PC-9 (cell line): ENCODE measurements at regions not wholly inside any gene's neighbourhood (a gene's known extent, or its start where the extent isn't known, plus 50 kb on each side); places are given as distances from the start of the nearest gene placed in this dataset.

Source experiments
- BruUV-seq: library from RNA; stranded (reverse); fragments of 400-500 nt; replicated peaks from 2 replicates; lab custom pipeline; 2021; lab: Mats Ljungman, UMichigan
- CTCF ChIA-PET: fragments of 300-600 bp; sonication (Branson Sonifier 250); formaldehyde crosslinking; loops from one replicate; lab custom pipeline; 2022; ENCODE audit warnings: antibody characterized with exemption; lab: Charles Lee
- POLR2A ChIA-PET: fragments of 300-600 bp; sonication (Branson Sonifier 250); formaldehyde crosslinking; loops from one replicate; lab custom pipeline; 2022; ENCODE audit warnings: antibody characterized with exemption; ENCODE audit not compliant: unreplicated experiment; lab: Charles Lee
- DNase-seq, 2 experiments: peaks; one replicate each; pipeline versions ENCODE4 v3.0.0 to v3.0.0-alpha.2; 2015 to 2022; ENCODE audit warnings: mixed read lengths in 1 of 2
- H2AFZ ChIP-seq: fragments of 200-600 bp; sonication (generic); 2 replicates; pipeline ENCODE4 v1.8.1; 2017; ENCODE audit warnings: antibody characterized with exemption
- H3F3A ChIP-seq: fragments of 200-600 bp; sonication (generic); 2 replicates; pipeline ENCODE4 v1.8.1; 2017; ENCODE audit warnings: antibody characterized with exemption, mild to moderate bottlenecking, low read depth; ENCODE audit not compliant: insufficient read depth
- H3K27ac ChIP-seq: fragments of 200-600 bp; sonication (generic); 2 replicates; pipeline ENCODE4 v1.6.1; 2016; ENCODE audit warnings: mixed run types
- H3K27me3 ChIP-seq: fragments of 200-600 bp; sonication (generic); 2 replicates; pipeline ENCODE4 v1.6.1; 2016; ENCODE audit warnings: low read depth, mixed run types; ENCODE audit not compliant: insufficient read depth
- H3K36me3 ChIP-seq: fragments of 200-600 bp; sonication (generic); 2 replicates; pipeline ENCODE4 v1.6.1; 2016; ENCODE audit warnings: low read depth, mixed run types
- H3K4me1 ChIP-seq: fragments of 200-600 bp; sonication (generic); replicated peaks from 2 replicates; pipeline ENCODE4 v1.6.1; 2016; ENCODE audit warnings: mixed run types; ENCODE audit not compliant: insufficient read depth
- H3K4me2 ChIP-seq: fragments of 200-600 bp; sonication (generic); 2 replicates; pipeline ENCODE4 v1.6.1; 2017; ENCODE audit warnings: mixed run types
- H3K4me3 ChIP-seq: fragments of 200-600 bp; sonication (generic); 2 replicates; pipeline ENCODE4 v1.6.1; 2016; ENCODE audit warnings: mixed run types
- H3K79me2 ChIP-seq: fragments of 200-600 bp; sonication (generic); 2 replicates; pipeline ENCODE4 v1.6.1; 2017; ENCODE audit warnings: low read depth, mixed run types
- H3K9me2 ChIP-seq: fragments of 200-600 bp; sonication (generic); 2 replicates; pipeline ENCODE4 v1.8.1; 2017; ENCODE audit warnings: mild to moderate bottlenecking; ENCODE audit not compliant: insufficient read depth
- H3K9me3 ChIP-seq: fragments of 200-600 bp; sonication (generic); 2 replicates; pipeline ENCODE4 v1.8.1; 2016; ENCODE audit warnings: low read depth; ENCODE audit not compliant: insufficient read depth
- H4K20me1 ChIP-seq: fragments of 200-600 bp; sonication (generic); 2 replicates; pipeline ENCODE4 v1.8.1; 2017; ENCODE audit not compliant: insufficient read depth
- EZH2 ChIP-seq: fragments of 200-600 bp; sonication (generic); IDR thresholded peaks from 2 replicates; pipeline ENCODE4 v1.8.0; 2017; ENCODE audit warnings: antibody characterized with exemption, low read depth
- intact Hi-C: fragments of 100-400 bp; cut with micrococcal nuclease; formaldehyde crosslinking; loops from one replicate; pipeline ENCODE4 v1.10.0; 2022; ENCODE audit not compliant: unreplicated experiment
- TF ChIP-seq, protein P1 (sequence below): fragments of 200-600 bp; sonication (generic); conservative IDR thresholded peaks from 2 replicates; pipeline ENCODE4 v1.6.1; 2017; ENCODE audit warnings: mixed run types, antibody characterized with exemption, mild to moderate bottlenecking, moderate library complexity

DNA sequence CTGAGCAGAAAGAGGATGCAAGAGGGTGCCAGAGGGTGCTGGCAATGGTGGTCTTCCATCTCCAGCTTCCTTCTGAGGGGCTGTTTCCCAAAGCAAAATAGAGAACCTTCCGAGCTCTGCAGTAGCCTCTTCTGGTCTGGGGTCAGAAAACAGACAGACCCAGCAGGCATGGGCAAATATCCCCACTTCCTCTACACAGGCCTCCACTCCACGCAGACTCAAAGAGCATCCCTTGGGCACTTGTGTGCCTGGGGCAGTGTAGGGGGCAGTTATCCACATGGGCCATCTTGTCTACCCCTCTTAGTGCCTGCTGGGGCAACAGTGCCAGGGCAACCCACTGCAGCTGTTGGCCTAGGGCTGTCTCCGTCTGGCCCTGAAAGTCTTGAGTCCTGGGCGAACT is 231.9 kb downstream of the TTC8 start:
- Histone ChIP-seq H4K20me1 (no peaks in the 10 kb centered on the region), H3K79me2 (no peaks in the 10 kb centered on the region), H3K4me2 (no peak overlapping the region), H2AFZ (no peak overlapping the region), H3K9me2 (no peaks in the 10 kb centered on the region), H3K4me3 (no peak overlapping the region), H3K27me3 (no peaks in the 10 kb centered on the region), H3F3A (no peaks in the 10 kb centered on the region), H3K27ac (no peak overlapping the region), H3K36me3 (no peaks in the 10 kb centered on the region), H3K4me1 (no peaks in the 10 kb centered on the region), H3K9me3 (no peaks in the 10 kb centered on the region)
- no TSS peak for BruUV-seq
- no peak for TF ChIP-seq EZH2
- TF ChIP-seq, protein P1, sequence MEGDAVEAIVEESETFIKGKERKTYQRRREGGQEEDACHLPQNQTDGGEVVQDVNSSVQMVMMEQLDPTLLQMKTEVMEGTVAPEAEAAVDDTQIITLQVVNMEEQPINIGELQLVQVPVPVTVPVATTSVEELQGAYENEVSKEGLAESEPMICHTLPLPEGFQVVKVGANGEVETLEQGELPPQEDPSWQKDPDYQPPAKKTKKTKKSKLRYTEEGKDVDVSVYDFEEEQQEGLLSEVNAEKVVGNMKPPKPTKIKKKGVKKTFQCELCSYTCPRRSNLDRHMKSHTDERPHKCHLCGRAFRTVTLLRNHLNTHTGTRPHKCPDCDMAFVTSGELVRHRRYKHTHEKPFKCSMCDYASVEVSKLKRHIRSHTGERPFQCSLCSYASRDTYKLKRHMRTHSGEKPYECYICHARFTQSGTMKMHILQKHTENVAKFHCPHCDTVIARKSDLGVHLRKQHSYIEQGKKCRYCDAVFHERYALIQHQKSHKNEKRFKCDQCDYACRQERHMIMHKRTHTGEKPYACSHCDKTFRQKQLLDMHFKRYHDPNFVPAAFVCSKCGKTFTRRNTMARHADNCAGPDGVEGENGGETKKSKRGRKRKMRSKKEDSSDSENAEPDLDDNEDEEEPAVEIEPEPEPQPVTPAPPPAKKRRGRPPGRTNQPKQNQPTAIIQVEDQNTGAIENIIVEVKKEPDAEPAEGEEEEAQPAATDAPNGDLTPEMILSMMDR, result no peak
- ChIA-PET CTCF (no interaction called here), POLR2A (no interaction called here)
- intact Hi-C loops, result no loop called here
- no peak for DNase-seq

DNA sequence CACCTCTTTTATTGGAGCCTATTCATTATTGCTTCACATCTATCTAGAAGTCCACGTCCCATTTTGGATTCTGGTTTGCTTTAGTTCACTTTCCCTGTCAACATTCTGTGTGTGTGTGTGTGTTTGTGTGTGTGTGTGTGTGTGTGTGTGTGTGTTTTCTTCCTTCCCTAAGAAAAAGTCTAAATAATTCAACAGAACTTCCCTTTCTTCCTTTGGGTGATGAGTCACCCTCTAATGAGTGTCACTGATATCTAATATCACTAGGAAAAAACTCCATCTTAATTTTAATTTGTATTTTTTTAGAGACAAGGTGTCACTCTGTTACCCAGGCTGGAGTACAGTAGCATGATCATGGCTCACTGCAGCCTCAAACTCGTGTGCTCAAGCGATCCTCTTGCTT is 234.2 kb downstream of the TTC8 start:
- no peak overlapping the region for H2AFZ ChIP-seq
- TF ChIP-seq EZH2, result no peak
- intact Hi-C loops, result no loop called here
- no peaks in the 10 kb centered on the region for H3F3A ChIP-seq
- ChIA-PET POLR2A (no interaction called here), CTCF (no interaction called here)
- no peak overlapping the region for H3K4me2 ChIP-seq
- H3K27me3 ChIP-seq, result no peaks in the 10 kb centered on the region
- H3K36me3 ChIP-seq, result no peaks in the 10 kb centered on the region
- H3K9me2 ChIP-seq, result no peaks in the 10 kb centered on the region
- H3K27ac ChIP-seq, result no peak overlapping the region
- no peaks in the 10 kb centered on the region for H4K20me1 ChIP-seq
- H3K9me3 ChIP-seq, result no peaks in the 10 kb centered on the region
- BruUV-seq, result no TSS peak
- no peak for DNase-seq
- H3K79me2 ChIP-seq, result no peaks in the 10 kb centered on the region
- H3K4me3 ChIP-seq, result no peak overlapping the region
- H3K4me1 ChIP-seq, result no peaks in the 10 kb centered on the region

GRCh38 chr14:89060191-89060590 is 235.7 kb downstream of the TTC8 start:
- no TSS peak for BruUV-seq
- CTCF ChIA-PET, result no interaction called here
- intact Hi-C loops, result no loop called here

GRCh38 chr14:89061696-89062095 is 237.2 kb downstream of the TTC8 start:
- no peak for DNase-seq
- no peak overlapping the region for H2AFZ ChIP-seq
- H4K20me1 ChIP-seq, result no peaks in the 10 kb centered on the region
- CTCF ChIA-PET, result no interaction called here
- H3K4me1 ChIP-seq, result no peaks in the 10 kb centered on the region
- H3K79me2 ChIP-seq, result no peaks in the 10 kb centered on the region
- TF ChIP-seq EZH2, result no peak
- TF ChIP-seq, protein P1, result no peak
- no TSS peak for BruUV-seq
- H3K4me2 ChIP-seq, result no peak overlapping the region
- H3K9me2 ChIP-seq, result no peaks in the 10 kb centered on the region
- no peak overlapping the region for H3K27ac ChIP-seq
- no peaks in the 10 kb centered on the region for H3K9me3 ChIP-seq
- no peaks in the 10 kb centered on the region for H3K36me3 ChIP-seq
- intact Hi-C loops, result no loop called here
- POLR2A ChIA-PET, result no interaction called here
- H3K4me3 ChIP-seq, result no peak overlapping the region
- H3K27me3 ChIP-seq, result no peaks in the 10 kb centered on the region
- no peaks in the 10 kb centered on the region for H3F3A ChIP-seq

More at GRCh38 chr14:89060191-89060590, 235.7 kb downstream of the TTC8 start:
- H3K79me2 ChIP-seq, result no peaks in the 10 kb centered on the region
- no peaks in the 10 kb centered on the region for H3F3A ChIP-seq
- H3K27ac ChIP-seq, result no peak overlapping the region
- no peaks in the 10 kb centered on the region for H3K27me3 ChIP-seq
- no peaks in the 10 kb centered on the region for H4K20me1 ChIP-seq
- H3K36me3 ChIP-seq, result no peaks in the 10 kb centered on the region
- H3K4me2 ChIP-seq, result no peak overlapping the region
- H2AFZ ChIP-seq, result no peak overlapping the region
- POLR2A ChIA-PET, result no interaction called here
- no peaks in the 10 kb centered on the region for H3K9me2 ChIP-seq
- H3K9me3 ChIP-seq, result no peaks in the 10 kb centered on the region
- no peak overlapping the region for H3K4me3 ChIP-seq
- no peak for TF ChIP-seq EZH2
- TF ChIP-seq, protein P1, result no peak
- no peak for DNase-seq
- no peaks in the 10 kb centered on the region for H3K4me1 ChIP-seq
